AG09309 (cell line): ENCODE measurements at regions not wholly inside any gene's neighbourhood (a gene's known extent, or its start where the extent isn't known, plus 50 kb on each side); places are given as distances from the start of the nearest gene placed in this dataset.

Experiments
- DNase-seq: peaks from one replicate; pipeline ENCODE4 v3.0.0-alpha.2; 2010; ENCODE audit warnings: low read depth
- H3K4me3 ChIP-seq: 2 replicates; pipeline ENCODE4 v1.5.1; 2011; ENCODE audit warnings: mild to moderate bottlenecking, low read depth, low read length, moderate library complexity; ENCODE audit not compliant: control insufficient read depth
- TF ChIP-seq, protein P1 (sequence below): IDR thresholded peaks from 2 replicates; pipeline ENCODE4 v1.5.1; 2011; ENCODE audit warnings: mild to moderate bottlenecking, low read depth, low read length, inconsistent platforms; ENCODE audit not compliant: insufficient read depth, control insufficient read depth; ENCODE audit errors: missing control alignments

- no peak overlapping the region for H3K4me3 ChIP-seq
- TF ChIP-seq, protein P1, sequence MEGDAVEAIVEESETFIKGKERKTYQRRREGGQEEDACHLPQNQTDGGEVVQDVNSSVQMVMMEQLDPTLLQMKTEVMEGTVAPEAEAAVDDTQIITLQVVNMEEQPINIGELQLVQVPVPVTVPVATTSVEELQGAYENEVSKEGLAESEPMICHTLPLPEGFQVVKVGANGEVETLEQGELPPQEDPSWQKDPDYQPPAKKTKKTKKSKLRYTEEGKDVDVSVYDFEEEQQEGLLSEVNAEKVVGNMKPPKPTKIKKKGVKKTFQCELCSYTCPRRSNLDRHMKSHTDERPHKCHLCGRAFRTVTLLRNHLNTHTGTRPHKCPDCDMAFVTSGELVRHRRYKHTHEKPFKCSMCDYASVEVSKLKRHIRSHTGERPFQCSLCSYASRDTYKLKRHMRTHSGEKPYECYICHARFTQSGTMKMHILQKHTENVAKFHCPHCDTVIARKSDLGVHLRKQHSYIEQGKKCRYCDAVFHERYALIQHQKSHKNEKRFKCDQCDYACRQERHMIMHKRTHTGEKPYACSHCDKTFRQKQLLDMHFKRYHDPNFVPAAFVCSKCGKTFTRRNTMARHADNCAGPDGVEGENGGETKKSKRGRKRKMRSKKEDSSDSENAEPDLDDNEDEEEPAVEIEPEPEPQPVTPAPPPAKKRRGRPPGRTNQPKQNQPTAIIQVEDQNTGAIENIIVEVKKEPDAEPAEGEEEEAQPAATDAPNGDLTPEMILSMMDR, result no peak
- no peak for DNase-seq
Measured at GRCh38 chr3:127140501-127141460, 52.1 kb upstream of the PRR23E start.

GRCh38 chr3:127141921-127142730 is 50.8 kb upstream of the PRR23E start:
- DNase-seq, result no peak
- no peak overlapping the region for H3K4me3 ChIP-seq
- TF ChIP-seq, protein P1, result no peak
